Embryonic facial prominence (tissue), 1 donor: ENCODE measurements at regions not wholly inside any gene's neighbourhood (a gene's known extent, or its start where the extent isn't known, plus 50 kb on each side); places are given as distances from the start of the nearest gene placed in this dataset.

ENCODE experiments used
- DNase-seq: peaks from one replicate; pipeline ENCODE4 v3.0.0-alpha.2; 2016; ENCODE audit errors: extremely low spot score

GRCh38 chr3:64354221-64354620, 129.0 kb upstream of the PRICKLE2 start:
- no peak for DNase-seq

GRCh38 chr3:64353226-64353625, 128.0 kb upstream of the PRICKLE2 start:
- DNase-seq: peak; percentile 40

DNA sequence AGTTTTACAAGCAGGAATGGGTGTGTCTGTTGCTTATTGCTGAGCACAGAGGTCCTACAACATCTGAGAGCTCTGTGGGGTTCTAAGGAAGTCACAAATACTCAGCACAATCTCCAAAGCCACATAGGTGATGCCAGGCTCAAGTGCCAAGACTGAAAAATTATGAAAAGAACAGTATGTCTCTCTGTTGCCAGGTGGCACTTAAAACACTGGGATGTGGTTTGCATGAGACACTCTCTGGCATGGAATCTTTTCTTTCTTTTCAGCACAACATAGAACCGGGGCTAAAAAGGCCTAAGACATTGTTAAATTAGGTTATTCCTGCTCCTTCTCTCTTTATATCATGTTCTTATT, 127.3 kb upstream of the PRICKLE2 start:
- no peak for DNase-seq

DNA sequence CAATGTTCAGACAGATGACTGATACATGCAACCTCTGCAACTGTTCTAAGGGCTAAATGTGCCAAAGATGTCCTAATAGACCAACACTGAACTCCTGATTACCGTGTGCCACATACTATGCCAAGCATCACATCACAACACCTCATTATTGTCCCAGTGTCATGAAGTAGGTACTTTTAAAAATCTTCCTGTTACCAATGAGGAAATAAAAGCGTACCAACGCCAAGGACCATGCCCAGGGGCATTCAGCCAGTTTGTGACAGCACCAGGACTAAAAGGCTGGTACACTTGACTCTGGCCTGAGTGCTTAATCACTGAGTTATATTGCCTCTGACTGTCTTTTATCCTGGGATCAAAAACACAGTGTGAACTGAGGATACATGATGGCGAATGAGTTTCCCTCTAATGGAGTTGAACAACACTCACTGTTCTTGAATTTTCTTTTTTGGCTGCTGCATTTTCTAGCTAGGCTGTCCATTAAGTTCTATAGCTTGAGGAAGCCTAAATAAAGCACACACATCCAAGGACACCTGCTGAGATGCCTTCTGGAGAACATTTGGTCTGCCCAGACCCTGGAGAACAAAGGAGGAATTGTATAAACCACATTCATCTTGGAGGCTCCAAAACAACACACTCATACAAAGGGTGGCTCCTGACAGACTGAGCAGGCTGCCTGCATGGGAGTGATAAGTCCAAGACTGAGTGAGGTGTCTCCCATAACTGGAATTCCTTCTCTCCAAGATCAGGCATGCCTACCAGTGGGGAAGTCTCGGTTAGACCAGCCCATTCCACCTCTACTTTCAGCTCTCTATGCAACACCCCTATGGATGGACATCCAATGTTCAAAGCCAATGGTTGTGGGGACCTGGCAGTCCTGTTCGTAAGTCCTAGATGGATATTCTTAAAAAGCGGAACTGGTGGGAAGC, 126.7 kb upstream of the PRICKLE2 start:
- DNase-seq: no peak

- no peak for DNase-seq
Observed at GRCh38 chr3:64349551-64349950, 124.3 kb upstream of the PRICKLE2 start.

GRCh38 chr3:64345371-64345770, 120.1 kb upstream of the PRICKLE2 start:
- peak; percentile 43 for DNase-seq

DNA sequence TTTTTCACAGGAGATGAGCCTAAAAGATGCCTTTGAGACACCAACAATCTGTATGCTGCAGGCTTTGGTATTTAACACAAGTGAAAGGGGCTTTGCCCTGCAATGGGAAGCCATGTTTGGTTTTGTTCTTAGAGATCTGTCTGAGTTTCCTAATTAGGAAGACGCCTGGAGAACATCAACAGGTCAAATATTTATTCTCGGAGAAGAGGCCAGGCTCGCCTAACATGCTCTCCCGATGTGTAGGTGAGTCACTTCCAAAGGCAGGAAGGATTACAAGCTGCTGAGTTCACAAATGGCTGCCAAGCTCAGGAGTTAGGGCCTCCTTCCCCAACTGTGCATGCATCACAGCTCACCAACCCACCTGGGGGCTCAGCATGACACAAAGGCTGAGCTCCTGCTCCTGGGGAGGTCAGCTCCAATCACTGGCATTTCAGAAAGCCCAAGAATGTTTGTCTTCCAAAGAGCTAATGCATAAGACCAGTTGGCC, 119.5 kb upstream of the PRICKLE2 start:
- DNase-seq: no peak

DNA sequence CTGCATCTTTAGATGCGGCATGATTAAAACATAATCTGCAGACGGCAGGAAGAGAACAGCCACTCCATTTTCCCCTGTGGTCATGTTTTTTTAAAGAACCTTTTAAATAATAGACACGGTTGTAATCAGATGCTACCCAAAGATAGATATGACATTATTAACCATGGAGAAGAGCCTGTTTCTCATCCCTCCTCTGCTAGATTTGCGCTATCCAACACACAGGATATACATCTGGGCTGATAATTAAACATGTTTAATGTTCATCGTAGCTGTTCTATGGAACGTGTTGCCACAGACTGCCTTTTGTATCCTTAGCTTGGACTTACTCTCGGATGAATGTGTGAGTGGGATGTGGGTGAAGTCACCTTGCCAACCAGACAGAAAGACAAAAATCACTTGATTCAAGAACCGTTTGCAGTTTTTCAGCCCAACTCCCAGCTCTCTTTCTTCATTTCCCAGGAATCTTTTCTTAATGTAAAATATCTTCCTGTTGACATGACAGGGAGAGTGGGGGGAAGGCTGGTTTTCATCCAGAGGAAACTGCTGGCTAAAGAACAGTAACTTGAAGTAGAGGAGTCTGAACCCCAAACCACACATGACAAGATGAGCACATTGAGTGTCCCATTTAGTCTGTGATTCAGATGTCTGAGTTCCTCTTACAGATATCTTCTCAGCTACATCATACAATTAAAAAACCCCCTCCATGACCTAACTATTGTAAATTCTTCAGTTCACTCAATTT, 118.6 kb upstream of the PRICKLE2 start:
- no peak for DNase-seq

GRCh38 chr3:64342940-64343688, 117.8 kb upstream of the PRICKLE2 start:
- no peak for DNase-seq

- peak; percentile 20 for DNase-seq
Observed at GRCh38 chr3:64341296-64341695, 116.0 kb upstream of the PRICKLE2 start.

- DNase-seq: peak; percentile 60
Observed at GRCh38 chr3:64340641-64341101, 115.4 kb upstream of the PRICKLE2 start.

DNA sequence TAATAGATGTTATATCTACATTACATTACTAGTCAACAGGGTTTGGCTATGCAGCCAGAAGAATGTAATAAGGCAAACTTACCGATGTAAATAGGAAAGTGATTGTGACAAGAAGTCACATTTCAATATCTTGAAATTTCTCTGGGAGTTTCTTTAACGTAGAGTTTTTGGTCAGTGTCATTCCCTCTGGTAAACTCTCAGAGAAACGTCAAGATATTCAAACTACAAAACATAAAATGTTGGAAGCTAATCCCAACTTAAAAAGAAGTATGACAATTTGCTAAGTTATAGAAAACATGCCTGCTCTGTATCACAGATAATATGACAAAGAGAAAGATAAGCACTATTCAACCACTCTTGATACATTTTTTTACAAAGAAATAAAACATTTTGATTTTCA, 111.2 kb upstream of the PRICKLE2 start:
- no peak for DNase-seq

DNA sequence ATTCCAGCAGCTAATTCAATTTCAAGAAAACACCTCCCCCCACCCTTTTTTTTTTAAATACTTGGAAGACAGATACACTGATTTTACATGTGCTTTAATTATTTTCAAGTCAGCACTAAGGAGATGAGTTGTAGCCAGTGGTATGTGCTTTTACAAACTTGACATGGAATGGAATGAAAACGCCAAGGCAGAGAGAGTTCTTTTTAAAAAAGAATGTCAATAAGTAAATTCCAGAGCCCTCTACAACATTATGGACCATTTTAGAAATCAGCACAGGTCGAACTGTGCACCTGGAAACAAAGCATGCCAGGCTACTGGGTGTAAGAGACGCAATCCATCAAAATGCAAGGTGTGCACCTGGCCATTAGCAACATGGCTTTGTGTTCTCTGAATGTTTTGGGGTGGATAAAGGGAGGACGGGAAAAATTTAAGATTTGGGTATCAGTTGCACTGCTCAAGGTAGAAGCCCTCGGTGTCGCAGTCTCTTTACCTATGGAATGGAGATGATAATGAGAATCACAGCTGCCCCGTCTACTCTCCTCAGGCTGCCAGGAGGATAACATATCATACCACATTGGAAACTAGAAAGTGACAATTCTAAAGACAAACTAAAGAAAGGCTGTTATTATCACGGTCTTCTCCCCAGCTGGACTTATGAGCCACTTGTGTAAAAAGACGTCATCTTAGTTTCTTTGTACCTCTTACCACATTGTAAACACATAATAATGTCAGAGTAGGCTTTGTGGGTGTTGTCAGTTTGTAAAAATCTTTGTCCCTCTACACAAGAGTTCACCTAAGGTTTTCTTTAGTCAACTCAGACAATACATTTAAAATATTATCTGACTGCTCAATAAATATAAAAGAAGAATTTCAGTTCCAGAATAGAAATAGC, 107.4 kb upstream of the PRICKLE2 start:
- DNase-seq: no peak

DNA sequence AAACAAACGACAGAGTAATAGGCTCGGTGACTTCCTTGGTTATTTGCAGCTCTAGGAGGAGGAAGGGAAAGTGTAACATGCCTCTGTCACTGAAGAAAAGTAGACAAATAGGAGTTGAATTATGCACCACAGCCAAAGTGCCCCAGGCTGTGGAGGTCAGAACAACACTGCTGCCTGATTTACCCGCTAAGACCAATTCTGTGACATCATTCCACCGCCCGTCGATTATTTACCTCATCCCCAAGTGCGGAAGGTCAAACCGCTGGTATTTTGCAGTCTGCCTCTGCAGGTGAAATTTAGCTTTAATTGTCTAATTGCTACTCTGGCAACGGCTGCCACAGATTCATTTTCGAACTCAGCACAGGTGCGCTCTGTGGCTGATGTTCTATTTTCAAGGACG, 106.3 kb upstream of the PRICKLE2 start:
- DNase-seq: no peak

- no peak for DNase-seq
Observed at GRCh38 chr3:64329037-64329436, 103.8 kb upstream of the PRICKLE2 start.

- no peak for DNase-seq
Observed at GRCh38 chr3:64327100-64327804, 102.0 kb upstream of the PRICKLE2 start.

- DNase-seq: no peak
Observed at GRCh38 chr3:64321747-64322146, 96.5 kb upstream of the PRICKLE2 start.

DNA sequence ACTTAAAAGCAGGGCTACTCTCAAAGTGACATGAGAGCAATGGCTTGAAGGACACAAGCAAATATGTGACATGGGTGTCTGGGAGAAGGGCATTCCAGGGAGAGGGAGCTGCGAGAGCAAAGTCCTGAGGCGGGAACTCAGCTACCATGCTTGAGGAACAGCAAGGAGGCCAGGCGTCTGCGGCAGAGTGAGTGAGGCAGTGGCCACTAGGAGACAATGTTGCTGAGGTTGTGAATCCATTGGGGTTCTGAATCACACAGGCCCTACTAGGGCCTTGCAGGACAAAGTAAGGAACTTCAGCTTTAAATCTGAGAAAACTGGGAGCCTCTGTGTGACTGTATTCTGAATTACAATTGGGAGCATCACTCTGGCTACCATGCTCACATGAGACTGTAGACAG, 94.1 kb upstream of the PRICKLE2 start:
- no peak for DNase-seq

DNA sequence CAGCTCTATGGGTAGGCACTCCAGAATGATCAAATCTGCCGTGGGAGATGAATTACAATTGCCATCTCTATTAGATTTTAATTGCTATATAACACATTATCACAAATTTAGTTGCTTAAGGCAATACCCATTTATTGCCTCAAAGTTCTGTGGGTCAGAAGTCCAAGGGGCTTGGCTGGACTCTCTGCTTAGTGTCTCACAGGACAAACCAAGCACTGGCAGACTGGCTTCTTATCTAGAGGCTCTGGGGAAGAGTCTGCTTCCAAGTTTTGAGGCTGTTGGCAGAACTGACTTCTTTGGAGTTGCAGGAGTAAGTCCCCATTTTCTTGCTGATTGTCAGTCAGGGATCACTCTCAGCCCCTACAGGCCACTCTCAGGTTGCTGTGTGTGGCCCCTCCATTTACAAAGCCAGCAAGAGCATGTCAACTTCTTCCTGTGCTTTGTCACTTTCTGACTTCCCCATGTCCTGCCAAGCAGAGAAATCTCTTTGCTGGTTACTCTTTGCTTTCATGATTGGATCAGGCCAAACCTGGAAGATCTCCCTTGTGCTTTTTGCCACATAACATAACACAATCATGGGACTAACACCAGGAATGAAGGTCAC, 93.5 kb upstream of the PRICKLE2 start:
- no peak for DNase-seq

GRCh38 chr3:64318001-64318400, 92.7 kb upstream of the PRICKLE2 start:
- no peak for DNase-seq
